ENCODE measurements at regions not wholly inside any gene's neighbourhood (a gene's known extent, or its start where the extent isn't known, plus 50 kb on each side); places are given as distances from the start of the nearest gene placed in this dataset.

GRCh38 chr3:56919137-56919796, 117.5 kb upstream of the ARHGEF3 start:
- no peak overlapping the region for H3K4me3 ChIP-seq (ENCODE audit: low read depth, low read length)
- no peak for DNase-seq (ENCODE audit: low read depth)
- TF ChIP-seq POLR2A (IDR thresholded peaks at IDR 0.05; ENCODE audit: extremely low read depth, insufficient read length) (no peak), MAX (IDR thresholded peaks at IDR 0.05; ENCODE audit: low read depth, low read length) (no peak), MYC (IDR thresholded peaks at IDR 0.05; ENCODE audit: low read depth, low read length) (no peak)
- TF ChIP-seq, protein P1, sequence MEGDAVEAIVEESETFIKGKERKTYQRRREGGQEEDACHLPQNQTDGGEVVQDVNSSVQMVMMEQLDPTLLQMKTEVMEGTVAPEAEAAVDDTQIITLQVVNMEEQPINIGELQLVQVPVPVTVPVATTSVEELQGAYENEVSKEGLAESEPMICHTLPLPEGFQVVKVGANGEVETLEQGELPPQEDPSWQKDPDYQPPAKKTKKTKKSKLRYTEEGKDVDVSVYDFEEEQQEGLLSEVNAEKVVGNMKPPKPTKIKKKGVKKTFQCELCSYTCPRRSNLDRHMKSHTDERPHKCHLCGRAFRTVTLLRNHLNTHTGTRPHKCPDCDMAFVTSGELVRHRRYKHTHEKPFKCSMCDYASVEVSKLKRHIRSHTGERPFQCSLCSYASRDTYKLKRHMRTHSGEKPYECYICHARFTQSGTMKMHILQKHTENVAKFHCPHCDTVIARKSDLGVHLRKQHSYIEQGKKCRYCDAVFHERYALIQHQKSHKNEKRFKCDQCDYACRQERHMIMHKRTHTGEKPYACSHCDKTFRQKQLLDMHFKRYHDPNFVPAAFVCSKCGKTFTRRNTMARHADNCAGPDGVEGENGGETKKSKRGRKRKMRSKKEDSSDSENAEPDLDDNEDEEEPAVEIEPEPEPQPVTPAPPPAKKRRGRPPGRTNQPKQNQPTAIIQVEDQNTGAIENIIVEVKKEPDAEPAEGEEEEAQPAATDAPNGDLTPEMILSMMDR (IDR thresholded peaks at IDR 0.05; ENCODE audit: low read depth, low read length), result no peak

GRCh38 chr3:56918111-56918568, 116.4 kb upstream of the ARHGEF3 start:
- DNase-seq (ENCODE audit: low read depth), result peak; percentile 52
- TF ChIP-seq POLR2A (IDR thresholded peaks at IDR 0.05; ENCODE audit: extremely low read depth, insufficient read length), result no peak
- no peak for TF ChIP-seq MYC (IDR thresholded peaks at IDR 0.05; ENCODE audit: low read depth, low read length)
- TF ChIP-seq, protein P1 (IDR thresholded peaks at IDR 0.05; ENCODE audit: low read depth, low read length), result no peak
- no peak for TF ChIP-seq MAX (IDR thresholded peaks at IDR 0.05; ENCODE audit: low read depth, low read length)
- H3K4me3 ChIP-seq (ENCODE audit: low read depth, low read length), result no peak overlapping the region

- H3K4me3 ChIP-seq (ENCODE audit: low read depth, low read length), result no peak overlapping the region
- TF ChIP-seq MAX (IDR thresholded peaks at IDR 0.05; ENCODE audit: low read depth, low read length) (no peak), POLR2A (IDR thresholded peaks at IDR 0.05; ENCODE audit: extremely low read depth, insufficient read length) (no peak)
- DNase-seq (ENCODE audit: low read depth), result no peak
Measured at GRCh38 chr3:56917361-56918110, 115.8 kb upstream of the ARHGEF3 start.

DNA sequence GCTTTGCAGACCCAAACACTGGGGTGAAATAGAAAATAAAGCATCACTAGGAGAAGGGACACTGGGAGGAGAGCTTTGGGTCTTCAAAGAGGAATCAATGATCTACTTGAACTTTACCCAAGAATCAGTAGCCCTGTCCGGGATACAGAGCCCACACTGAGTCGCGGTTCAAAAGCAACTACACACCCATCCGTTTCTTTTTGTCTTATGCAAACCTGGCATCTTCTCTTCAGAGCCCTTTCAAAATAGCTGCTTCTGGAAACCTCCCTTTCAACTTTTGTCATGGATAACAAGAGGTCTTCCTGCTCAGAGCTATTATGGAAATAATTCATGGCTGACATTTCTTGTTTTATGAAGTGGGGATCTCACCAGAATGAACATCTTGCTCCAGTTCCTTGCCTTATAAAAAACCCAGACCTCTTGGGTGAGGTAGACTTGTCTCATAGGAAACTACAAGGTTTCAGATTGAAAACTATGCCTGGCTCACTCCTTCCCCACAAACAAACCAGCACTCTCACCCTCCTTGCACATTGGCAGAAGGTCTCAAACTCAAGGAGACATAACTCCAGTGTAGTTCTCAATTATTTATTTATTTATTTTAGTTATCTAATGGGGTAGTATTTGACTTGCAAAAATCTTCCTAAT, 115.1 kb upstream of the ARHGEF3 start:
- no peak overlapping the region for H3K4me3 ChIP-seq (ENCODE audit: low read depth, low read length)
- no peak for DNase-seq (ENCODE audit: low read depth)
- TF ChIP-seq MYC (IDR thresholded peaks at IDR 0.05; ENCODE audit: low read depth, low read length) (no peak), MAX (IDR thresholded peaks at IDR 0.05; ENCODE audit: low read depth, low read length) (no peak), POLR2A (IDR thresholded peaks at IDR 0.05; ENCODE audit: extremely low read depth, insufficient read length) (no peak)
- TF ChIP-seq, protein P1 (IDR thresholded peaks at IDR 0.05; ENCODE audit: low read depth, low read length), result no peak

DNA sequence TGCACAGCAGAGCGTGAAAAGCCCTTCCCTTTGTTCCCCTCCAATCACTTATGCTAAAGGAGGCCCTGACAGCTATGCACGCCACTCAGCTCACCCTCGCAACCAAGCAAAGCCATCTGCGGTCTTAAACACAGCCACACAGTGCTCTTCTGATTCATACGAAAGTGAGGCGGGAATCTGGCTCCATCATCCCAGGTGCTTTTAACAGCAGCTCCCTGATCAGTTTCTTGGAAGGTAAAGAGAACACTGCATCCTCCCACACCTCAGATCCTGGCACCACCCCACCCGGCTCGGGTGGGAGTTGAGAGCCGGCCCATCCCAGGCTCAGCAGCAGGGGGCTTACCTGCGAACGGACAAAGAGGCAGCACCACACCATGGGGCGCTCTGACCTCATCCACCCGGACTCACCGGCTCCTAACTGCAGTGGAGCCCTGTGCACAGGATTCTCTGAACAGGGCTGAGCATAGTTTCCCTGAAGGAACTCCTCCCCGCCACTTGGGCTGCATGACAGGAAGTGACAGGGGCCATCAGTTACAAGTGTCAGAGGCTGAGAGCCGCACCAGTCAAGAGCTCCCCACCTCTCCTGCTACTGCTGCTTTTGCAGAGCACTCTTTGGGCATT, 114.3 kb upstream of the ARHGEF3 start:
- TF ChIP-seq POLR2A (IDR thresholded peaks at IDR 0.05; ENCODE audit: extremely low read depth, insufficient read length), result no peak
- TF ChIP-seq MAX (IDR thresholded peaks at IDR 0.05; ENCODE audit: low read depth, low read length), result no peak
- TF ChIP-seq MYC (IDR thresholded peaks at IDR 0.05; ENCODE audit: low read depth, low read length), result no peak
- TF ChIP-seq, protein P1 (IDR thresholded peaks at IDR 0.05; ENCODE audit: low read depth, low read length), result no peak
- peak; percentile 40 for DNase-seq (ENCODE audit: low read depth)
- no peak overlapping the region for H3K4me3 ChIP-seq (ENCODE audit: low read depth, low read length)

Measured in NB4 (cell line).